Adrenal gland (tissue), 5 donors: ENCODE measurements at regions not wholly inside any gene's neighbourhood (a gene's known extent, or its start where the extent isn't known, plus 50 kb on each side); places are given as distances from the start of the nearest gene placed in this dataset.

Experiments used
- CTCF ChIP-seq, 6 experiments: fragments of 450-650 bp in 4 of 6; fragments of 200-600 bp in 2 of 6; sonication (generic) in 1 of 6; IDR thresholded peaks; 1 replicate in 5 of 6; 2 replicates in 1 of 6; pipeline versions ENCODE4 v1.5.1 to v1.8.0; 2016 to 2021; ENCODE audit warnings: antibody characterized with exemption in 6 of 6, mild to moderate bottlenecking in 2 of 6, moderate library complexity in 1 of 6
- POLR2A ChIP-seq, 2 donors: fragments of 450-650 bp; IDR thresholded peaks; one replicate each; pipeline ENCODE4 v1.6.1; 2017; ENCODE audit warnings: antibody characterized with exemption in 2 of 2, mild to moderate bottlenecking in 2 of 2, moderate library complexity in 1 of 2
- donor health status: DM: no; HTN: no; CAD: no.

GRCh38 chr10:6719561-6719960 is 139.5 kb upstream of the PRKCQ start:
- no peak for TF ChIP-seq CTCF (IDR thresholded peaks at IDR 0.05)
- TF ChIP-seq POLR2A (IDR thresholded peaks at IDR 0.05): no peak
